ENCODE measurements at regions not wholly inside any gene's neighbourhood (a gene's known extent, or its start where the extent isn't known, plus 50 kb on each side); places are given as distances from the start of the nearest gene placed in this dataset.
"Not testable (repeated sequence)": the region's sequence is repeated elsewhere in the genome, so short reads cannot be mapped to it uniquely, and the experiment has no call there.

DNA sequence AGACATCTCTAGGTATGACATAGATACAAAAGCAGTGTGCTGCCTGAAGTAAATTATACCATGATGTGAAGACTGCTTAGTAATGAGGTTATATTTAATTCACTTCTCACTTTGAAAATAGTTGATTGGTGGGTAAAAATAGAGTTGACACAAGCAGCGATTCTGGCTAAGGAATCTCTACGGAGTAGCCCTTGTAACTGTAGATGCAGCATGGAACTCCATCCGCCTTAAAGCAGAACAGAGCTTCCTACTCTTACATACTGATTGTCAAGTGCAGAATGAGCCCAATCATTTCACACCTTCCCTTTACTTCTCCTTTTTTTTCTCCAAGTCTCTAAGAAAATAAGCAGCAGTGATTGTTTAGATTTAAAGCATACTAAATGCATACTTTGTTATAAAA, 1594.6 kb upstream of the SLC39A10 start:
- no peak overlapping the region for H3K27ac ChIP-seq
- no peak for TF ChIP-seq ZFX (IDR thresholded peaks at IDR 0.05; ENCODE audit: borderline replicate concordance)
- TF ChIP-seq, protein P1, sequence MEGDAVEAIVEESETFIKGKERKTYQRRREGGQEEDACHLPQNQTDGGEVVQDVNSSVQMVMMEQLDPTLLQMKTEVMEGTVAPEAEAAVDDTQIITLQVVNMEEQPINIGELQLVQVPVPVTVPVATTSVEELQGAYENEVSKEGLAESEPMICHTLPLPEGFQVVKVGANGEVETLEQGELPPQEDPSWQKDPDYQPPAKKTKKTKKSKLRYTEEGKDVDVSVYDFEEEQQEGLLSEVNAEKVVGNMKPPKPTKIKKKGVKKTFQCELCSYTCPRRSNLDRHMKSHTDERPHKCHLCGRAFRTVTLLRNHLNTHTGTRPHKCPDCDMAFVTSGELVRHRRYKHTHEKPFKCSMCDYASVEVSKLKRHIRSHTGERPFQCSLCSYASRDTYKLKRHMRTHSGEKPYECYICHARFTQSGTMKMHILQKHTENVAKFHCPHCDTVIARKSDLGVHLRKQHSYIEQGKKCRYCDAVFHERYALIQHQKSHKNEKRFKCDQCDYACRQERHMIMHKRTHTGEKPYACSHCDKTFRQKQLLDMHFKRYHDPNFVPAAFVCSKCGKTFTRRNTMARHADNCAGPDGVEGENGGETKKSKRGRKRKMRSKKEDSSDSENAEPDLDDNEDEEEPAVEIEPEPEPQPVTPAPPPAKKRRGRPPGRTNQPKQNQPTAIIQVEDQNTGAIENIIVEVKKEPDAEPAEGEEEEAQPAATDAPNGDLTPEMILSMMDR (IDR thresholded peaks at IDR 0.05) = no peak

DNA sequence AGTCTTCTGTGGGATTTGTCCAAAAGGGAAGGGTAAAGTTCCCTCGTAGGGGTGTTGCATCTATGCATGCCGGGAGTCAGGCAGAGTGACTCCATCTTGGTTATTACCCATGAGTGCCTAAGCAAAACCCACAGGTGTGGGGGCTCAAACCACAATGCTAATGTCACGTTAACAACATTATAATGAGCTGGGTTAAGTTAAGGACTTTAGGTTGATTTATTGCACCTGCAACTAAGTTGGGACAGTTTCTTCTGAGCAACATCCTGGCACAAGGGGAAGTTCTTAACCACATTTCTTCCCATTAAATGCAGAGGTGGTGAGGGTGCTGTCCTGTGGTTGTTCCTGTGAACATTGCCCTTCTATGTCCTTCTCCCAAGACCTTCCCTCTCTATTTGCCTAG, 1596.8 kb upstream of the SLC39A10 start:
- TF ChIP-seq ZFX (IDR thresholded peaks at IDR 0.05; ENCODE audit: borderline replicate concordance) = no peak
- TF ChIP-seq, protein P1 (IDR thresholded peaks at IDR 0.05) = no peak
- H3K27ac ChIP-seq = no peak overlapping the region

DNA sequence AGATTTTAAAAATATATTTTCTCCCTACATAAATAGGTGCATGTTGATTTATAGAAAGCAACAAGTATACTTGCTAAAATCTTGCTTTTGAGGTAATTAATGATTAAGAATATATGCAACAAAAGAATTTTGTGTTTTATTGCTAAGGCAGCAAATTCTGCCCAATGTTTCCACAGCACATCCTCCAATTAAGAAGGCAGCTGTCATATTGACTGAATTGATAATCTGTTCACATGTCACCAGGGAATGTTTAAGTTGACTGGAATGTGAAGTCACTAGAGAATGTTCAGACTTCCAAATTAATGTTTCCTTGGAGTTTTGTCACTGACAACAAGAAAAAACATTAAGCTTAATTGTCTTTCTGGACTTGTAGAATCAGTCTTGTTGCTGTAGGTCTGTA, 1602.7 kb upstream of the SLC39A10 start:
- TF ChIP-seq, protein P1 (IDR thresholded peaks at IDR 0.05) = no peak
- no peak for TF ChIP-seq ZFX (IDR thresholded peaks at IDR 0.05; ENCODE audit: borderline replicate concordance)
- no peak overlapping the region for H3K27ac ChIP-seq

DNA sequence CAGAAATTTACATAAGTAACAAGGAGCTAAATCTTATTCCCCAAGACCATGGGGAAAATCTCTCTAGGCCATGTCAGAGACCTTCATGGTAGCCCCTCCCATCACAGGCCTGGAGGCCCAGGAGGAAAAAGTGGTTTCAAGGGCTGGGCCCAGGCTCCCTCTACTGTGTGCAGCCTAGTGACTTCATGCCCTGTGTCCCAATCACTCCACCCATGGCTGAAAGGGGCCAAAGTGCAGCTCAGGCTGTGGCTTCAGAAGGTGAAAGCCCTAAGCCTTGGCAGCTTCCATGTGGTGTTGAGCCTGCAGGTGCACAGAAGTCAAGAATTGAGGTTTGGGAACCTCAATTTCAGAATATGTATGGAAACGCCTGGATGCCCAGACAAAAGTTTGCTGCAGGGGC, 1612.7 kb upstream of the SLC39A10 start:
- H3K27ac ChIP-seq = no peak overlapping the region
- no peak for TF ChIP-seq ZFX (IDR thresholded peaks at IDR 0.05; ENCODE audit: borderline replicate concordance)
- TF ChIP-seq, protein P1 (IDR thresholded peaks at IDR 0.05) = no peak

DNA sequence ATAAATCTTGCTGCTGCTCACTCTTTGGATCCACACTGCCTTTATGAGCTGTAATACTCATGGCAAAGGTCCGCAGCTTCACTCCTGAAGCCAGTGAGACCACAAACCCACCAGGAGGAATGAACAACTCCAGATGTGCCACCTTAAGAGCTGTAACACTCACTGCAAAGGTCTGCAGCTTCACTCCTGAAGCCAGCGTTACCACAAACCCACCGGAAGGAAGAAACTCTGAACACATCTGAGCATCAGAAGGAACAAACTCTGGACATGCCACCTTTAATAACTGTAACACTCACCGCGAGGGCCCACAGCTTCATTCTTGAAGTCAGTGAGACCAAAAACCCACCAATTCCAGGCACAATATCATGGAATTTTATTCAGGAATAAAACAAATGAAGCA, 1635.9 kb upstream of the SLC39A10 start:
- not testable (repeated sequence) for H3K27ac ChIP-seq

DNA sequence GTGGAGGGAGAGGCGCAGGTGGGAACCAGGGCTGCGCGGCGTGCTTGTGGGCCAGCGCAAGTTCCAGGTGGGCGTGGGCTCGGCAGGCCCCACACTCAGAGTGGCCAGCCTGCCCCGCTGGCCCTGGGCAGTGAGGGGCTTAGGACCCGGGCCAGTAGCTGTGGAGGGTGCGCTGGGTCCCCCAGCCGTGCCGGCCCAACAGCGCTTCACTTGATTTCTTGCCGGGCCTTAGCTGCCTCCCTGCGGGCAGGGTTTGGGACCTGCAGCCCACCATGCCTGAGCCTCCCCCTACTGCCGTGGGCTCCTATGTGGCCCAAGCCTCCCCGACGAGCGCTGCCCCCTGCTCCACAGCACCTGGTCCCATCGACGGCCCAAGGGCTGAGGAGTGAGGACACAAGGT, 1636.9 kb upstream of the SLC39A10 start:
- no peak for TF ChIP-seq ZFX (IDR thresholded peaks at IDR 0.05; ENCODE audit: borderline replicate concordance)
- TF ChIP-seq, protein P1 (IDR thresholded peaks at IDR 0.05) = no peak
- no peak overlapping the region for H3K27ac ChIP-seq

DNA sequence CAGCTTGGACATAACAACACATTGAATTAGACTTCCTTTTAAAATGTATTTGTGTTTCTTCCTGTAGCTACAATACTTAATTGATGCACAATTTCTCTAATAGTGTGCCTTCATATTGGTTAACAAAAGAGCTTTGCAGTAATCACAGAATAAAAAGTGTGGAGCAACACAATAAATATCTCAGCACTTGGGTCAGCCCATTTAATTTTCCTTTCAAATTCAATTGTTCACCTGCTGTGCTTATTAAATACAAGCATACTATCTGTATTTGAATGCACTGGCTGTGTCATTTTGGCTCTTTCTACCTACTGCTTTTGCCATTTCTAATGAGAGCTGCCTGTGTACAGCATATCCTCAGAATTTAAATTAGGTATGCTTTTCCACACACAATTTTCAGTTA, 1641.3 kb upstream of the SLC39A10 start:
- H3K27ac ChIP-seq = no peak overlapping the region
- TF ChIP-seq, protein P1 (IDR thresholded peaks at IDR 0.05) = no peak
- TF ChIP-seq ZFX (IDR thresholded peaks at IDR 0.05; ENCODE audit: borderline replicate concordance) = no peak

DNA sequence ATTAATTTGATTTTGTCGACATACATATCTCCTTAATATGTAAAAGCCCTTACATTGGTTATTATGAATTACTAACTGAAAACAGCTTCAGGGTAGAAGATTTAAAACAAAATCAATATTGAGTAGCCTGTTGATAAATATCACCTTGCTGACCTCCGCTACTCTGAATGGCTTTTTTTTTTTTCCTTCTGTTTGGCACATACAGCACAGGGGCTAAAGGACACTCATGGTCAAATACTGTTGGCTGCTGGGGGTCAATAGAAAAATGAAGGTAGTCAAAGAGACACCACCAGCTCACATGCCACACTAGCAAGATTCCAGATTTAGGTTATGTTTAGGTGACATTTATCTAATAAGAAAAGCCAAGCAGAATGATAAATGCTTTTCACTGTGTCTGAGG, 1642.4 kb upstream of the SLC39A10 start:
- no peak overlapping the region for H3K27ac ChIP-seq
- TF ChIP-seq, protein P1 (IDR thresholded peaks at IDR 0.05) = no peak
- TF ChIP-seq ZFX (IDR thresholded peaks at IDR 0.05; ENCODE audit: borderline replicate concordance) = no peak

Data from 22Rv1 (cell line).